HepG2 (cell line): ENCODE measurements at regions not wholly inside any gene's neighbourhood (a gene's known extent, or its start where the extent isn't known, plus 50 kb on each side); places are given as distances from the start of the nearest gene placed in this dataset.

Source experiments
- ATAC-seq: fragments of 200-7000 bp; cut with Tn5 transposase; 3 replicates; pipeline ENCODE4 v1.9.1; 2020; ENCODE audit warnings: mild to moderate bottlenecking, moderate library complexity
- BruUV-seq: library from RNA; stranded (reverse); fragments of 400-500 nt; replicated peaks from 2 replicates; lab custom pipeline; 2021; lab: Mats Ljungman, UMichigan
- CTCF ChIA-PET: fragments of 300-600 bp; formaldehyde crosslinking; extraction: SDS; loops from one replicate; lab custom pipeline; 2021; ENCODE audit warnings: low total read pairs, inconsistent platforms, low intra/inter-chr PET ratio; lab: Yijun Ruan, JAX
- POLR2A ChIA-PET: fragments of 350-600 bp; sonication (Branson Sonifier 250); formaldehyde crosslinking; loops from one replicate; lab custom pipeline; 2020; ENCODE audit warnings: antibody characterized with exemption, inconsistent platforms; lab: Yijun Ruan, JAX
- DNase-seq: peaks from one replicate; pipeline ENCODE4 v3.0.0-alpha.2; 2015; ENCODE audit warnings: low spot score
- FAIRE-seq: peaks from 3 replicates; lab custom pipeline; 2011; peaks lifted over from hg19 to GRCh38; lab: Jason Lieb, UNC
- H2AFZ ChIP-seq: one replicate; pipeline ENCODE4 v1.6.1; 2011; ENCODE audit warnings: low read length, inconsistent platforms
- H3K27ac ChIP-seq: fragments of 300-600 bp; 3 replicates; pipeline ENCODE4 v1.8.0; 2011; ENCODE audit warnings: mixed run types, mild to moderate bottlenecking, mixed read lengths, low read length, inconsistent platforms; ENCODE audit not compliant: insufficient read depth; ENCODE audit errors: extremely low read length
- H3K27me3 ChIP-seq, 2 experiments: fragments of 200-600 bp in 1 of 2; 2 replicates in 1 of 2; 3 replicates in 1 of 2; pipeline versions ENCODE4 v1.6.0 to v1.8.0; 2011; ENCODE audit warnings: low read length in 2 of 2, mild to moderate bottlenecking in 2 of 2, moderate library complexity in 2 of 2, inconsistent platforms in 1 of 2; ENCODE audit not compliant: insufficient read depth in 2 of 2, control insufficient read depth in 1 of 2
- H3K36me3 ChIP-seq, 2 experiments: fragments of 200-600 bp in 1 of 2; replicated peaks in 1 of 2; 2 replicates in 1 of 2; 3 replicates in 1 of 2; pipeline versions ENCODE4 v1.5.1 to v1.8.0; 2011; ENCODE audit warnings: low read length in 2 of 2, inconsistent platforms in 1 of 2; ENCODE audit not compliant: insufficient read depth in 2 of 2, control insufficient read depth in 1 of 2
- H3K4me1 ChIP-seq: 2 replicates; pipeline ENCODE4 v1.5.1; 2012; ENCODE audit warnings: low read length, inconsistent platforms; ENCODE audit not compliant: insufficient read depth
- H3K4me2 ChIP-seq: 2 replicates; pipeline ENCODE4 v1.6.0; 2011; ENCODE audit warnings: low read depth, low read length, inconsistent platforms
- H3K4me3 ChIP-seq, 3 experiments: fragments of 200-600 bp in 1 of 3; sonication (generic), shearing (Covaris generic) in 1 of 3; replicated peaks in 1 of 3; 2 replicates each; pipeline ENCODE4 v1.5.1; 2011 to 2016; ENCODE audit warnings: low read length in 3 of 3, inconsistent platforms in 2 of 3, low read depth in 2 of 3, mild to moderate bottlenecking in 2 of 3, control low read depth in 1 of 3, mixed read lengths in 1 of 3; ENCODE audit not compliant: insufficient read depth in 1 of 3
- H3K79me2 ChIP-seq: one replicate; pipeline ENCODE4 v1.6.1; 2011; ENCODE audit warnings: low read length, inconsistent platforms; ENCODE audit not compliant: insufficient read depth
- H3K9ac ChIP-seq: 2 replicates; pipeline ENCODE4 v1.6.0; 2011; ENCODE audit warnings: mild to moderate bottlenecking, low read depth, low read length, inconsistent platforms; ENCODE audit not compliant: insufficient read depth
- H3K9me3 ChIP-seq: 2 replicates; pipeline ENCODE4 v1.5.1; 2012; ENCODE audit warnings: mild to moderate bottlenecking, low read length
- H4K20me1 ChIP-seq: 2 replicates; pipeline ENCODE4 v1.6.0; 2011; ENCODE audit warnings: inconsistent platforms, mild to moderate bottlenecking, low read length, moderate library complexity; ENCODE audit not compliant: insufficient read depth
- ARNT ChIP-seq: fragments of 450-650 bp; IDR thresholded peaks from 2 replicates; pipeline ENCODE4 v1.6.1; 2017
- GATAD2A ChIP-seq: IDR thresholded peaks from 2 replicates; pipeline ENCODE4 v1.6.1; 2016
- HNF4A ChIP-seq: sonication (generic); formaldehyde crosslinking; IDR thresholded peaks from 2 replicates; pipeline ENCODE4 v1.4.0; 2020; ENCODE audit warnings: missing genetic modification reagents
- KDM1A ChIP-seq: IDR thresholded peaks from 2 replicates; pipeline ENCODE4 v1.6.1; 2016; ENCODE audit warnings: missing compliant biosample characterization
- SRF ChIP-seq: IDR thresholded peaks from 2 replicates; pipeline ENCODE4 v1.6.1; 2011; ENCODE audit warnings: mild to moderate bottlenecking, low read depth, low read length, moderate library complexity
- XRCC5 ChIP-seq: fragments of 200-400 bp; formaldehyde crosslinking; optimal IDR thresholded peaks from 2 replicates; pipeline ENCODE3; 2017; ENCODE audit warnings: mild to moderate bottlenecking, low read length
- ZFX ChIP-seq: sonication (generic); formaldehyde crosslinking; IDR thresholded peaks from 2 replicates; pipeline ENCODE4 v1.4.0; 2020; ENCODE audit warnings: mild to moderate bottlenecking, low read depth, missing genetic modification reagents, moderate library complexity
- ZNF260 ChIP-seq: sonication (generic); formaldehyde crosslinking; IDR thresholded peaks from 2 replicates; pipeline ENCODE4 v1.4.0; 2020; ENCODE audit warnings: missing genetic modification reagents, low read depth, mild to moderate bottlenecking, borderline replicate concordance
- ZNF333 ChIP-seq: sonication (generic); formaldehyde crosslinking; IDR thresholded peaks from 2 replicates; pipeline ENCODE4 v1.4.0; 2020; ENCODE audit warnings: mild to moderate bottlenecking, missing genetic modification reagents, borderline replicate concordance
- ZNF547 ChIP-seq: sonication (generic); formaldehyde crosslinking; IDR thresholded peaks from 2 replicates; pipeline ENCODE4 v1.5.1; 2020; ENCODE audit warnings: mild to moderate bottlenecking, missing genetic modification reagents
- ZNF644 ChIP-seq: IDR thresholded peaks from 2 replicates; pipeline ENCODE4 v1.6.1; 2016; ENCODE audit warnings: low read depth
- ZNF672 ChIP-seq: sonication (generic); formaldehyde crosslinking; IDR thresholded peaks from 2 replicates; pipeline ENCODE4 v1.8.1; 2022; ENCODE audit warnings: missing genetic modification reagents
- ZNF775 ChIP-seq: sonication (generic); formaldehyde crosslinking; IDR thresholded peaks from 2 replicates; pipeline ENCODE4 v1.4.0; 2020; ENCODE audit warnings: missing genetic modification reagents, mild to moderate bottlenecking, moderate library complexity, borderline replicate concordance
- ZNF780A ChIP-seq: sonication (generic); formaldehyde crosslinking; IDR thresholded peaks from 2 replicates; pipeline ENCODE4 v1.8.0; 2022; ENCODE audit warnings: mild to moderate bottlenecking, missing genetic modification reagents, moderate library complexity
- ZNF790 ChIP-seq: sonication (generic); formaldehyde crosslinking; IDR thresholded peaks from 2 replicates; pipeline ENCODE4 v1.8.0; 2022; ENCODE audit warnings: missing genetic modification reagents, mild to moderate bottlenecking, borderline replicate concordance
- WGBS: methylation state at CpG from one replicate; pipeline ENCODE4 v1.1.6; 2017; ENCODE audit warnings: low lambda C conversion rate; 5-methylcytosine and 5-hydroxymethylcytosine counted together
- in situ Hi-C: cut with HindIII; loops from 2 replicates; pipeline ENCODE4 v1.10.0; 2017; ENCODE audit warnings: low pct_unique_long_range_greater_than_20kb; ENCODE audit not compliant: extremely low pct_ligation_motif_present
- intact Hi-C: fragments of 100-400 bp; cut with micrococcal nuclease; formaldehyde crosslinking; loops from one replicate; pipeline ENCODE4 v1.10.0; 2022; ENCODE audit not compliant: unreplicated experiment
- TF ChIP-seq, protein P1 (sequence below): sonication (generic); formaldehyde crosslinking; IDR thresholded peaks from 2 replicates; pipeline ENCODE4 v1.8.1; 2022; ENCODE audit warnings: mild to moderate bottlenecking, missing genetic modification reagents
- TF ChIP-seq, protein P2 (sequence below): sonication (generic); formaldehyde crosslinking; IDR thresholded peaks from 2 replicates; pipeline ENCODE4 v1.5.0; 2020; ENCODE audit warnings: missing genetic modification reagents, mild to moderate bottlenecking, borderline replicate concordance
- TF ChIP-seq, protein P3 (sequence below): sonication (generic); formaldehyde crosslinking; IDR thresholded peaks from 2 replicates; pipeline ENCODE4 v1.4.0; 2020; ENCODE audit warnings: missing genetic modification reagents
- TF ChIP-seq, protein P4 (sequence below): sonication (generic); formaldehyde crosslinking; IDR thresholded peaks from 2 replicates; pipeline ENCODE4 v1.9.0; 2021; ENCODE audit warnings: missing genetic modification reagents, mild to moderate bottlenecking, borderline replicate concordance

DNA sequence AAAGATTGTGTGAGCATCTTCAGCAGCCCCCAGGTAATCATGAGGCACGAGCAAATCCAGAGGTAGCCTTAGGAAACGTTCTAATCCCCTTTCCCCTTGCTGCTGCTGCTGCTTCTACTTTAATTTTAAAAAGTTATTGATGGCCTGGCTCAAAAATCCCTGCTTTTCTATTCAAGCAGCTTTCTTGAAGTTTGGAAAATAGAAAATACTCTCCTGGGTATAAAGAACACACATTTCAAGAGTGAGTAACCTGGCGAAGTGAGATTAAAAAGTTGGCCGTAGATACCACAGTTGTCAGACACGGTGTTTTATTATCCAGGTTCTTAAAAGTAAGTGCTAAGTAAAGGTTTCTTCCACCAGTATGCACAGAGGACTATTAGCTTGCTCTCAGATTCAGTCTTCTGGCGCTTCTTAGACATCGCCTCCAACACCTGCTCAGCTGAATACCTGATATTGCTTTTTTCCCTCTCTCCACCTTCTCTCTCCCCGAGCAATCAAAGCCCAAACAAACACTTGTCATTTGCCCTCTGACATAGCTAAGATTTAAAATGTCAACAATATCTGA, 150.7 kb downstream of the EDN3 start:
- ChIA-PET POLR2A (no interaction called here), CTCF (no interaction called here)
- no peak for ATAC-seq
- H3K27me3 ChIP-seq = peaks cover 8 to 73% of the 10 kb centered on the region in 2 experiments; a peak in 4 of 5 replicates
- intact Hi-C loops = no loop called here
- H2AFZ ChIP-seq = no peak overlapping the region
- no peaks in the 10 kb centered on the region for H3K9me3 ChIP-seq
- FAIRE-seq = no peak
- no peaks in the 10 kb centered on the region for H3K4me1 ChIP-seq
- no peaks in the 10 kb centered on the region for H4K20me1 ChIP-seq
- H3K4me2 ChIP-seq = no peak overlapping the region
- H3K79me2 ChIP-seq = no peaks in the 10 kb centered on the region
- in situ Hi-C loops = no loop called here
- H3K36me3 ChIP-seq = no peaks in the 10 kb centered on the region
- no peak overlapping the region for H3K27ac ChIP-seq
- H3K9ac ChIP-seq = no peak overlapping the region
- DNase-seq = no peak
- TF ChIP-seq, protein P1, sequence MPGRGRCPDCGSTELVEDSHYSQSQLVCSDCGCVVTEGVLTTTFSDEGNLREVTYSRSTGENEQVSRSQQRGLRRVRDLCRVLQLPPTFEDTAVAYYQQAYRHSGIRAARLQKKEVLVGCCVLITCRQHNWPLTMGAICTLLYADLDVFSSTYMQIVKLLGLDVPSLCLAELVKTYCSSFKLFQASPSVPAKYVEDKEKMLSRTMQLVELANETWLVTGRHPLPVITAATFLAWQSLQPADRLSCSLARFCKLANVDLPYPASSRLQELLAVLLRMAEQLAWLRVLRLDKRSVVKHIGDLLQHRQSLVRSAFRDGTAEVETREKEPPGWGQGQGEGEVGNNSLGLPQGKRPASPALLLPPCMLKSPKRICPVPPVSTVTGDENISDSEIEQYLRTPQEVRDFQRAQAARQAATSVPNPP (CRISPR knock-in tag) = no peak
- TF ChIP-seq, protein P2, sequence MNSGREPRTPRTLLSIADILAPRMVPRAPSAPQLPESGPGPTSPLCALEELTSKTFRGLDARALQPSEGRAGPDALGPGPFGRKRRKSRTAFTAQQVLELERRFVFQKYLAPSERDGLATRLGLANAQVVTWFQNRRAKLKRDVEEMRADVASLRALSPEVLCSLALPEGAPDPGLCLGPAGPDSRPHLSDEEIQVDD (CRISPR knock-in tag) = no peak
- TF ChIP-seq HNF4A (CRISPR knock-in tag) = no peak
- TF ChIP-seq KDM1A (CRISPR knock-in tag) = no peak
- TF ChIP-seq ZNF790 (CRISPR knock-in tag) = no peak
- no peak for TF ChIP-seq ZFX (CRISPR knock-in tag)
- no peak for TF ChIP-seq ZNF780A (CRISPR knock-in tag)
- TF ChIP-seq ZNF775 = no peak
- TF ChIP-seq ZNF333 (CRISPR knock-in tag) = no peak
- no peak for TF ChIP-seq ZNF260 (CRISPR knock-in tag)
- TF ChIP-seq, protein P3, sequence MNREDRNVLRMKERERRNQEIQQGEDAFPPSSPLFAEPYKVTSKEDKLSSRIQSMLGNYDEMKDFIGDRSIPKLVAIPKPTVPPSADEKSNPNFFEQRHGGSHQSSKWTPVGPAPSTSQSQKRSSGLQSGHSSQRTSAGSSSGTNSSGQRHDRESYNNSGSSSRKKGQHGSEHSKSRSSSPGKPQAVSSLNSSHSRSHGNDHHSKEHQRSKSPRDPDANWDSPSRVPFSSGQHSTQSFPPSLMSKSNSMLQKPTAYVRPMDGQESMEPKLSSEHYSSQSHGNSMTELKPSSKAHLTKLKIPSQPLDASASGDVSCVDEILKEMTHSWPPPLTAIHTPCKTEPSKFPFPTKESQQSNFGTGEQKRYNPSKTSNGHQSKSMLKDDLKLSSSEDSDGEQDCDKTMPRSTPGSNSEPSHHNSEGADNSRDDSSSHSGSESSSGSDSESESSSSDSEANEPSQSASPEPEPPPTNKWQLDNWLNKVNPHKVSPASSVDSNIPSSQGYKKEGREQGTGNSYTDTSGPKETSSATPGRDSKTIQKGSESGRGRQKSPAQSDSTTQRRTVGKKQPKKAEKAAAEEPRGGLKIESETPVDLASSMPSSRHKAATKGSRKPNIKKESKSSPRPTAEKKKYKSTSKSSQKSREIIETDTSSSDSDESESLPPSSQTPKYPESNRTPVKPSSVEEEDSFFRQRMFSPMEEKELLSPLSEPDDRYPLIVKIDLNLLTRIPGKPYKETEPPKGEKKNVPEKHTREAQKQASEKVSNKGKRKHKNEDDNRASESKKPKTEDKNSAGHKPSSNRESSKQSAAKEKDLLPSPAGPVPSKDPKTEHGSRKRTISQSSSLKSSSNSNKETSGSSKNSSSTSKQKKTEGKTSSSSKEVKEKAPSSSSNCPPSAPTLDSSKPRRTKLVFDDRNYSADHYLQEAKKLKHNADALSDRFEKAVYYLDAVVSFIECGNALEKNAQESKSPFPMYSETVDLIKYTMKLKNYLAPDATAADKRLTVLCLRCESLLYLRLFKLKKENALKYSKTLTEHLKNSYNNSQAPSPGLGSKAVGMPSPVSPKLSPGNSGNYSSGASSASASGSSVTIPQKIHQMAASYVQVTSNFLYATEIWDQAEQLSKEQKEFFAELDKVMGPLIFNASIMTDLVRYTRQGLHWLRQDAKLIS (CRISPR knock-in tag) = no peak
- no peak for TF ChIP-seq SRF
- TF ChIP-seq ZNF672 (CRISPR knock-in tag) = no peak
- TF ChIP-seq, protein P4, sequence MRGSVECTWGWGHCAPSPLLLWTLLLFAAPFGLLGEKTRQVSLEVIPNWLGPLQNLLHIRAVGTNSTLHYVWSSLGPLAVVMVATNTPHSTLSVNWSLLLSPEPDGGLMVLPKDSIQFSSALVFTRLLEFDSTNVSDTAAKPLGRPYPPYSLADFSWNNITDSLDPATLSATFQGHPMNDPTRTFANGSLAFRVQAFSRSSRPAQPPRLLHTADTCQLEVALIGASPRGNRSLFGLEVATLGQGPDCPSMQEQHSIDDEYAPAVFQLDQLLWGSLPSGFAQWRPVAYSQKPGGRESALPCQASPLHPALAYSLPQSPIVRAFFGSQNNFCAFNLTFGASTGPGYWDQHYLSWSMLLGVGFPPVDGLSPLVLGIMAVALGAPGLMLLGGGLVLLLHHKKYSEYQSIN (CRISPR knock-in tag) = no peak
- no peak for TF ChIP-seq ZNF644 (CRISPR knock-in tag)
- TF ChIP-seq XRCC5 = no peak
- no peak for TF ChIP-seq ZNF547
- no peak for TF ChIP-seq GATAD2A (CRISPR knock-in tag)
- no peak for TF ChIP-seq ARNT
- 10% methylated on average over 8 of the region's 8 CpGs for WGBS
- no peak overlapping the region for H3K4me3 ChIP-seq
- no TSS peak for BruUV-seq
